ENCODE measurements at regions not wholly inside any gene's neighbourhood (a gene's known extent, or its start where the extent isn't known, plus 50 kb on each side); places are given as distances from the start of the nearest gene placed in this dataset.
A peak's percentile ranks its signal among the peaks of the same experiment; 100 is the strongest.
"Not testable (repeated sequence)": the region's sequence is repeated elsewhere in the genome, so short reads cannot be mapped to it uniquely, and the experiment has no call there.

DNA sequence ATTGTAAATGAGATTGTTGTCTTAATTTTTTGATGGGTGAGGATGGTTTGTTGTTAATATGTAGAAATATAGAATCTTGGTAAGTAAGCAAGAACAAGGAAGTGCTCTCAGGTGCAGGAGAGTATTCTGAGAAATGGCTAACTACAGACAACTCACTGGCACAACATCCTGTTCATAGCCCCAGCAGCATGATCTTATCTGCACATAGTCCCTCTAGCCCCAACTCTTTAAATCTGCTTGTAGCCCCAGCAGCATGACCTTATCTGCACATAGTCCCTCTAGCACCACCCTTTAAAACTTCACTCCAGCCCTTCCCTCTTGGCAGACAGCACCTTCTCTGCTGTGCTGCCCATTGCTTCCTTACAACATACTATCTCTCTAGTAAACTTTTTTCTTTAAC, 1957.1 kb upstream of the ADGRL3 start:
- FAIRE-seq = no peak

GRCh38 chr4:59247032-59247431, 1953.1 kb upstream of the ADGRL3 start:
- FAIRE-seq = peak; percentile 68

GRCh38 chr4:59248313-59248712, 1951.8 kb upstream of the ADGRL3 start:
- no peak for FAIRE-seq

DNA sequence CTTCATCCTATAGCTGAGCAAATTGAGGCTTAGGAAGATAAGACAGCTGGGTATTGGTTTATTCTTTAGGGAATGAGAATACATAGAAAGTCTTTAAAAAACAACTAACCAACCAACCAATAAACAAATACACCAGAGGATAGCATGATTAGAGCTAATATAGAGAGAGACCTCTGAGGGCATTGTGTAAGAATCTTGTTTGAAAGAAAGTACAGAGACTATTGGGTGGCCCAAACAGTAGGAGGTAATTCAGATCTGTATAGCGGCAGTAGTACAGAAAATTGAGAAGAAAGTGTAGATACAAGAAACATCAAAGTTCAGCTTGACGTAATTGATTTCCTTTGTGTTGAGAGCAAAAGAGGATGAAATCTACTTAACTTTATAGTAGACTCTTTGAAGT, 1951.0 kb upstream of the ADGRL3 start:
- FAIRE-seq = no peak

DNA sequence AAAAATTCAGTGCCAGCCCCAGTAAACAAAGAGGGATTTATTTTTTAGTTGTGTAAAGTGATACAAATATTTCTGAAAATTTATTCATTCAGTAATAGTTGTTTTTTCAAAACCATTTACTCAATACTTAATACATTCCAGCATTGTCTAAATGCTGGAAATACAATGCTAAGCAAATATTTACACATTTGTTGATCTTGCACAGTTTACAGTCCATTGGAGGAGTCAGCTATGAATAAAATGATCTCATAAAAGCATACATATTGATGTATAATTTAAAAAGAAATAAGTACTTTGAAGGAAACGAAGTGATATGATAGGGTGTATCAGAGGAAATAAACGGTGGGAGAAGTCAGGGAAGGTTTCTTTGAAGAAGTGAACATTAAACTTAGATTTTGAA, 1942.1 kb upstream of the ADGRL3 start:
- FAIRE-seq = no peak

DNA sequence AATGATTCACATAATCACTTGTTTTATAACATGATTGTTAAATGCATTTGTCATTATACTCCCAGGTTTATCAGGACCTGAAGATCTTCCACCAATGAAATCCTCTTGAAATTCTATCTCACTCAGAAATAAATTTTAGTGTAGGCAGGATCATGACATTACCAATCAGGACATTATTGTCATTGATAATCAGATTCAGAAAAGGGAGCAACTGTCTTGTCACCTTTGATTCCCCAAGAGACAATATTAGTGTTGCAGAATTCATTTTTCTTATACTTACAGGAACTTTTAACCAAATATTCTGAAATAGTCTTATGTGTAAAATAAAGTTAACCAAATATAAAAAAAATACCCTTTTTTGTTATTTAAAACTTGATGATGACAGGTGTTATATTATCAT, 1892.5 kb upstream of the ADGRL3 start:
- FAIRE-seq = no peak

DNA sequence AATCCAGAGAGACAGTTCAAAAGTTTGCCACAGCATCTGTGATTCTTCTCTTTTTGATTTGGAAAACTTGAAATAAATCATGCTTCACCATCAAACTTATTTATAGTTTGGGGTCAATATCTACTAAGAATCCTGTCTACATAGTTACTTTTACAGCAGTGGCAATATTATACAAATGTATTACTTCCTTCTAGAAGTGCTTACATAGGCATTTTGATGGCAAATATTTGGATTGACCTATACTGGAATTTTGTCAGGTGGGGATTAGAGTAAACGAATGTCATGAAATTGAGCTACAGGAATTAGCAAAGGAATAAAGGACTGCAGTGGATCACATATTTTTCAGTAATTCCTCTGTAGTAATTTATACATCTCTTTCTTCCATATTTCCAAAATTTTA, 1885.5 kb upstream of the ADGRL3 start:
- FAIRE-seq = no peak

DNA sequence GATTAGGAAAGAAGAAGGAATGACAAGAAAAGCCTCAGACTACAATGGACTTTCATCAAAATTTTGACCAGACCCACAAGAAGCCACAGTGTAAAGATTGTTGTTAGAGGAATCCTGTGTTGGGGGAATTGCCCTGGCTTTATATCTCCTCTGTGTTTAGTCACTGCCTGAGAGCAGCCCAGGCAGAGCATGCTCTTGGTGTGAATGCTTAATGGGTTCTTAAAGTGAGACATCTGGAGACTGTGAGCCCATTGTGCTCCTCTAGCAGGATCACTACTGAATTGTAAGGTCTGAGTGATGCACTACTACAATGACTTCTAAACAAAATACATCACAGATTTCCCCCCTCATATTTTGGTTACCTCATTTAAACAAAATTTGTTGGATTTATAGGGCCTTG, 1860.5 kb upstream of the ADGRL3 start:
- no peak for FAIRE-seq

DNA sequence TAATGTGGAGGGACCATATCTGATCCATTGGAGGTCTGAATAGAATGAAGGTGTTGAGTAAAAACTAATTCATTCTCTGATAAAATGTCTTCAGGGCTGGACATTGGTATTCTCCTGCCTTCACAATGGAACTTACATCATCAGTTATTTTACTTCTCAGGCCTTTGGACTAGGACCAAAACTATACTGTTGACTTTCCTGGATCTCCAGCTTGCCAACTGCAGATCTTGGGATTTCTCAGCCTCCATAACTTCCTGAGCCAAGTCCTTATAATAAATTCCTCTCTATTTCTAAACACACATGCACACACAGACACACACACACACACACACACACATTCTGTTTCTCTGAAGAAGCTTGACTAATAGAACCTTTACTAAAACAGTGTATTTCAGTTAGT, 1858.6 kb upstream of the ADGRL3 start:
- FAIRE-seq = no peak

DNA sequence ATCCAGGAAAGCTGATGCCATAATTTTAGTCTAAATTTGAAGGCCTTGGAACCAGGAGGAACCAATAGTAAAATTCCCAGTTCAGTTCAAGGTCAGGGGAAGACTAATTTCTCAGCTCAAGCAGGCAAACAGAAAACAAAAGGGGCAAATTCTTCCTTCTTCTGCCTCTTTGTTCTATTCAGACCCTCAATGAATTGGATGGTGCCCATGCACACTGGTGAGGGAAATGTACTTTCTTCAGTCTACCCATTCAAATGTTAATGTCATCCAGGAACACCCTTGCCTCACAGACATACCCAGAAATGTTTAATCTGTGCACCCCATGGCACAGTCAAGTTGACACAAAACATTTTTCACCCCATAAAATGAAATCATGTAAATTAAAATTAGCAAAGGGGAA, 1851.2 kb upstream of the ADGRL3 start:
- FAIRE-seq = no peak

DNA sequence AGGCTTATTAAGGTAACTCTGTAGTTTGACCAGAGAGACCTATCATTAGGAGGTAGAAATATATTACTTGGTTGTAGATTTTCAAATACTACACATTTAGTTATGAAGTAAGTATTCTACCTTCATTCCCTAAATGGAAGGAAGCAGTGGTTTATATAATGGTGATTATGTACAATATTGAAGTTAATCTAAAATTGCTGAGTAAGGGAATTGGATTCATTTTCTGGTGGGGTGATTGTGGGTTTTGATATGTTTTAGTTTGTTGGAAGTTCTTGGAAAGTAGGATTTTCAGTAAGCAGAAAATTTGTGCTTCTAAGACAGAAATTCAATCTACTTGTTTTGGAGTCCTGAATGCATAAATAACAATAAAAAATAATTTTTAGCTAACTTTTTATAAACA, 1830.9 kb upstream of the ADGRL3 start:
- FAIRE-seq = no peak

DNA sequence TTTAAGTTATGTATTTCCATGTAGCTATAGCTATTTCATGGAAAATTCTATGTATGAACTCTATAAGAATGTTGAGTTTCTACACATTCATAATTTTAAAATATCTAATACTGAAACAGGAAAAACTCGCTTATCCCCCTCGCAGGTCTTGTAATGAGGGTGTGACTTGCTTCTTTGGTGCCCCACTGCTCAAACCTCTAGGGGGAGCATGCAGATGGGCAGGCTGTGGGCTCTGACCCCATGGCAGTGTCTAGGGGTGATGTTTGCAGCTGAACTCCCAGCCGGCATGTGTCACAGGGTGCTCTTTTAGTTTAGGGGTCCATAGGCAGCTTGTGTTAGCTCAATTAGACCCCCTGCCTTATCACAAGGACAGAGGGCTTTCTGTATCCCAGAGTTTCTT, 1825.7 kb upstream of the ADGRL3 start:
- no peak for FAIRE-seq

GRCh38 chr4:59380841-59381366, 1819.2 kb upstream of the ADGRL3 start:
- FAIRE-seq = no peak

- FAIRE-seq = no peak
These were observed 1818.5 kb upstream of the ADGRL3 start for GRCh38 chr4:59381591-59381990.

- FAIRE-seq = no peak
These were observed 1812.1 kb upstream of the ADGRL3 start for GRCh38 chr4:59387759-59388758.

DNA sequence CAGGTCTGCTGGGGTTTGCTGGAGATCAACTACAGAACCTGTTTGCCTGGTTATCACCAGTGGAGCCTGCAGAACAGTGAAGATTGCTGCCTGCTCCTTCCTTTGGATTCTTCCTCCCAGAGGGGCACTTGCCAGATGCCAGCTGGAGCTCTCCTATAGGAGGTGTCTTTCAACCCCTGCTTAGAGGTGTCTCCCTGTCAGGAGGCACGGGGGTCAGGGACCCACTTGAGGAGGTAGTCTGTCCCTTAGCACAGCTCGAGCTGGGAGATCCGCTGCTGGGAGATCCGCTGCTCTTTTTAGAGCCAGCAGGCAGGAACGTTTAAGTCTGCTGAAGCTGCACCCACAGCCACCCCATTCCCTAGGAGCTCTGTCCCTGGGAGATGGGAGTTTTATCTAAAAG, 1806.3 kb upstream of the ADGRL3 start:
- FAIRE-seq = no peak

GRCh38 chr4:59400334-59400733, 1799.8 kb upstream of the ADGRL3 start:
- no peak for FAIRE-seq

DNA sequence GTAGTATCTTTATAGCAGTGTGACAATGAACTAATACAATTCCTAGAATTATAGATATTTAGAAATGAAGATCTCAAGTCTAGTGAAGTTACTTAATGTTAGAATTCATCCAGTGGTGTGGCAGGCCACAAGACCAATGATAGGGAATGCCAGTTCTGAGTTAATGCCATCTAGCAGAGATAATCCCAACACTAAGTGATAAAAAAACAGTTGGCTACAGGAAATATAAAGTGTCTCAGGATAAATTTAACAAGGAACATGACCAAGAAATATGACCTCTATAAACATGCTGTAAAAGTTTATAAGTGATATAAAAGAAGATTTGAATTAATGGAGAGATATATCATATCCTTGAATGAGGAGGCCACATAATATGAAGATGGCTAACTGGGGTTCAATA, 1790.5 kb upstream of the ADGRL3 start:
- FAIRE-seq = no peak

DNA sequence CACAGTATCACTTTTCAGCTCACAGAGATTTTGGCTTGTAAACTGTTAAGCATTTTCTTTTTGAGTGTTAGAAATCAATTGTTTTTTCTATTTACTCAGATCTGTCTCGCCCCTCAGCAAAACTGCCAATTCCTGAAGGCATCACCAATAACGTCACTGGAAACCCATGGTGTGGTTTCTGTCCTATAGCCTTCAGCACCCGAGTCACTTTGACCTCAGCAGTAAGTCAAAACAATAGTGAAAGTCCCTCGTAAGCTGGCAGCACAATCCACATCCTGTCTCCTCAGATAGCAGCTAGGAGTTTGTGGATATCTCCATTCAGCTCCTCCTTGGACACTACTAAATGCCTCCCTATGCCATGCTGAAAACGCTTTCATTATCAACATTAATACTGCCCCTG, 1787.4 kb upstream of the ADGRL3 start:
- FAIRE-seq = no peak

DNA sequence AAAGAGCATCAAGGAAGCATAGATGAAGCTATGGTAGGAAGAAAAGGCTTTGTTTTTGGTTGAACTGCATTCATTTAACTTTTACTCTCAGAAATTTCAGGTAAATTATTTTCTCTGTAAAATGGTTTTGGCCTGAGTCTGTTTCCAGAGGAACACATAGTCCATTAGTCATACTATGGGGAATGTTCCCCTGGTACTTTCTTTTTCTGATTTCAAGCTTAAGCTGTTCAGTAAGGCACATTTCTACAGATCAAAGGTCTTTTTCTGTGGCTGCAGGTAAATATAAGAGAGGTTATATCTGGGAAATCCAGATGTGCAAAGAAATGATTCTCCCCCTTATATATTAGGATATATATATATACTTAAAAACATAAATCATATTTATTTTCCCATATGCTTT, 1744.4 kb upstream of the ADGRL3 start:
- FAIRE-seq = no peak

DNA sequence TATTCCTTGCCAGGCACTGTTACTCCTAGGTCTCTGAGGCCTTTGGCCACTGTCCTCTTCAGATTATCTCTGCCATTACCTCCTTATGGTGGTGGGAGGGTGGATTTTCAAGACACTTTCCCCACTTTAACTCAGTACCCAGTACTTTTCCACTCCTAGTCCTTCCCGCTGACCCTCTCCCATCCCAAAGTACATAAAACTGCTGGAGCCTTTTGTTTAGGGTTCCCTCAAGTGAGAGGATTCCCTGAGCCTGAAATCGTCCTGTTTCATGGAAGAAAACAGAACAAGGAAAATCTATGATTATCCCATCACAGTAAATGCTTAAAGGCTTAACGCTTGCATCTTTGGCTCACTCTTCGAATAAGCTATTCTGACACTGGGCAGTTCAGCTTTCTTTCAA, 1742.5 kb upstream of the ADGRL3 start:
- FAIRE-seq = no peak

- no peak for FAIRE-seq
These were observed 1715.2 kb upstream of the ADGRL3 start for GRCh38 chr4:59484944-59485343.

- no peak for FAIRE-seq
These were observed 1700.0 kb upstream of the ADGRL3 start for GRCh38 chr4:59500103-59500502.

DNA sequence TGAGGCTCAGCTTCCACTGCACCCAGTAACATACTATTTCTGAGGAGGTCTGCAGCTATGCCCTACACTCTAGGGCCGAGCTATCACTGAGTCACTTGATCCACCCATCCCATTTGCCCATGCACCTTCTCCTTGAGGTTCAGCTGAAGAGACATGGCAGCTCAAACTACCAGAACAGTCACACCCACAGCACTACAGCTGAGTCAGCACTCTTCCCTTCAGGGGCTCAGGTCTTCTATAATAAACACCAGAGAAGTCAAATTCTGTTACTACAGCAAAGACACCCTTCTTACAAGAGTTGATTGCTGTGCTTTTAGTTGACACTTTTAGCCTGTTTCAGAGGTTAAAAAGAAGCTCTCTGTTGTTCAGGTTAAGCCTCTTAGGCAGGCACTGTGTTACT, 1696.4 kb upstream of the ADGRL3 start:
- FAIRE-seq = no peak

DNA sequence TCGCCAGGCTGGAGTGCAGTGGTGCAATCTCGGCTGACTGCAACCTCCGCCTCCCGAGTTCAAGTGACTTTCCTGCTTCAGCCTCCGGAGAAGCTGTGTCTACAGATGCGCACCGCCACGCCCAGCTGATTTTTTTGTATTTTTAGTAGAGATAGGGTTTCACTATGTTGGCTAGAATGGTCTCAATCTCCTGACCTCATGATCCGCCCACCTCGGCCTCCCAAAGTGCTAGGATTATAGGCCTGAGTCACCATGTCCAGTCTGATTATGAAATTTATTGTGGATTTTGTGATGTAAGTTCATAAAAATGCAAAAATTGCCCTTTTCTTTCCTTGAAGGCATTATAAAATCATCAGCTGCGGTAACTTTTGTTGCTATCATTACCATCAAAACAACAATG, 1688.3 kb upstream of the ADGRL3 start:
- not testable (repeated sequence) for FAIRE-seq

All from colon (tissue), 2 donors.